Spleen (tissue), 11 donors: ENCODE measurements at regions not wholly inside any gene's neighbourhood (a gene's known extent, or its start where the extent isn't known, plus 50 kb on each side); places are given as distances from the start of the nearest gene placed in this dataset.

Experiments
- DNase-seq: peaks from one replicate; pipeline ENCODE4 v3.0.0-alpha.2; 2020
- H3K27ac ChIP-seq, 8 donors: fragments of 200-600 bp; sonication (generic) in 7 of 8; 1 replicate in 4 of 8; 2 replicates in 4 of 8; pipeline versions ENCODE4 v1.5.0 to v1.8.0; 2016 to 2021; ENCODE audit warnings: inconsistent platforms in 4 of 8, mild to moderate bottlenecking in 4 of 8, moderate library complexity in 1 of 8
- H3K27me3 ChIP-seq, 7 donors: fragments of 200-600 bp; sonication (generic) in 6 of 7; replicated peaks in 1 of 7; 1 replicate in 4 of 7; 2 replicates in 3 of 7; pipeline versions ENCODE4 v1.5.0 to v1.8.0; 2016 to 2021; ENCODE audit warnings: inconsistent platforms in 3 of 7, mild to moderate bottlenecking in 1 of 7
- H3K36me3 ChIP-seq, 6 donors: fragments of 200-600 bp; sonication (generic) in 5 of 6; 1 replicate in 4 of 6; 2 replicates in 2 of 6; pipeline versions ENCODE4 v1.5.0 to v1.8.0; 2016 to 2021; ENCODE audit warnings: inconsistent platforms in 2 of 6
- H3K4me1 ChIP-seq, 6 donors: fragments of 200-600 bp; sonication (generic) in 5 of 6; 1 replicate in 3 of 6; 2 replicates in 3 of 6; pipeline versions ENCODE4 v1.5.0 to v1.8.0; 2016 to 2021; ENCODE audit warnings: inconsistent platforms in 3 of 6
- H3K4me3 ChIP-seq, 8 donors: fragments of 200-600 bp; sonication (generic) in 7 of 8; 1 replicate in 4 of 8; 2 replicates in 4 of 8; pipeline versions ENCODE4 v1.5.0 to v1.8.0; 2016 to 2021; ENCODE audit warnings: inconsistent platforms in 4 of 8, mild to moderate bottlenecking in 4 of 8, moderate library complexity in 2 of 8
- H3K9me3 ChIP-seq, 8 donors: fragments of 200-600 bp; sonication (generic) in 7 of 8; 1 replicate in 4 of 8; 2 replicates in 4 of 8; pipeline versions ENCODE4 v1.5.0 to v1.8.0; 2016 to 2021; ENCODE audit warnings: inconsistent platforms in 4 of 8
- POLR2A ChIP-seq, 3 donors: fragments of 450-650 bp; IDR thresholded peaks; one replicate each; pipeline ENCODE4 v1.5.1; 2017; ENCODE audit warnings: antibody characterized with exemption in 3 of 3, mild to moderate bottlenecking in 1 of 3
- POLR2AphosphoS5 ChIP-seq, 3 donors: sonication (generic); formaldehyde crosslinking; IDR thresholded peaks; one replicate each; pipeline ENCODE4 v1.5.1; 2017; ENCODE audit warnings: antibody characterized with exemption in 3 of 3
- WGBS, 5 donors: extraction: QIAGEN DNeasy Blood & Tissue Kit in 3 of 5; methylation state at CpG; one replicate each; pipeline versions ENCODE4 v1.1.5 to v1.1.7; 2013 to 2018; 5-methylcytosine and 5-hydroxymethylcytosine counted together
- intact Hi-C: fragments of 100-400 bp; cut with DNase I; formaldehyde crosslinking; loops from one replicate; pipeline ENCODE4 v1.15.0; 2023; ENCODE audit warnings: low total_unique reads
- TF ChIP-seq, protein P1 (sequence below), 11 experiments: fragments of 200-600 bp in 7 of 11; fragments of 450-650 bp in 4 of 11; sonication (generic) in 4 of 11; IDR thresholded peaks in 8 of 11; conservative IDR thresholded peaks in 3 of 11; 1 replicate in 7 of 11; 2 replicates in 4 of 11; pipeline versions ENCODE4 v1.4.0 to v1.8.0; 2016 to 2021; ENCODE audit warnings: antibody characterized with exemption in 11 of 11, inconsistent platforms in 4 of 11, mild to moderate bottlenecking in 1 of 11
- donor health status: healthy with polysubstance abuse.
- donor health status: DM: no; HTN: no; CAD: no; lungs with moderate emphysema.
- donor health status: DM: no; HTN: no; CAD: no.
- donor health status: Bipolar disorder and iron deficiency.
- donor health status: healthy.
- donor health status: DM: no; HTN: no; CAD: no.
- donor health status: DM: yes; HTN: yes; CAD: no.

DNA sequence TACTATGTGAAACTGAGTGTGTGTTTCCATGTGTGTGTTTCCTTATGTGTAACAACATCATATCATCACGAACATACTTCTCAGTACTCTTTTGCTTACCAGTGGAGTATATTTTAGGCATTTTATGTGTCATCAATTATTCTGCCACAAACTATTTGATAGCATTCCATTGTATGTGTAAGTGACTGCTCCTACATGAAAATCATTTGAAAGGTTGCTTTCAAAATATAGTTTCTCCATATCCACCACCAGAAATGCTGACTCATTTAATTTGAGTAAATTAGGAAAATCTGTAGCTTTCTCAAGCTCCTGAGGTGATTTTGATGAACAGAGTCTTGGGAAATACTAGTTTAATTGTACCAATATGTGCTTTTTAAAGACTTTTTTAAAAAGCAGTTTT, 376.2 kb downstream of the PCDH18 start:
- TF ChIP-seq, protein P1, sequence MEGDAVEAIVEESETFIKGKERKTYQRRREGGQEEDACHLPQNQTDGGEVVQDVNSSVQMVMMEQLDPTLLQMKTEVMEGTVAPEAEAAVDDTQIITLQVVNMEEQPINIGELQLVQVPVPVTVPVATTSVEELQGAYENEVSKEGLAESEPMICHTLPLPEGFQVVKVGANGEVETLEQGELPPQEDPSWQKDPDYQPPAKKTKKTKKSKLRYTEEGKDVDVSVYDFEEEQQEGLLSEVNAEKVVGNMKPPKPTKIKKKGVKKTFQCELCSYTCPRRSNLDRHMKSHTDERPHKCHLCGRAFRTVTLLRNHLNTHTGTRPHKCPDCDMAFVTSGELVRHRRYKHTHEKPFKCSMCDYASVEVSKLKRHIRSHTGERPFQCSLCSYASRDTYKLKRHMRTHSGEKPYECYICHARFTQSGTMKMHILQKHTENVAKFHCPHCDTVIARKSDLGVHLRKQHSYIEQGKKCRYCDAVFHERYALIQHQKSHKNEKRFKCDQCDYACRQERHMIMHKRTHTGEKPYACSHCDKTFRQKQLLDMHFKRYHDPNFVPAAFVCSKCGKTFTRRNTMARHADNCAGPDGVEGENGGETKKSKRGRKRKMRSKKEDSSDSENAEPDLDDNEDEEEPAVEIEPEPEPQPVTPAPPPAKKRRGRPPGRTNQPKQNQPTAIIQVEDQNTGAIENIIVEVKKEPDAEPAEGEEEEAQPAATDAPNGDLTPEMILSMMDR (IDR thresholded peaks at IDR 0.05 in 8 of 11, conservative IDR thresholded peaks at IDR 0.05 in 3 of 11) = no peak
- TF ChIP-seq POLR2A (IDR thresholded peaks at IDR 0.05) = no peak
- TF ChIP-seq POLR2AphosphoS5 (IDR thresholded peaks at IDR 0.05) = no peak
- Histone ChIP-seq H3K27me3 (no peaks in the 10 kb centered on the region), H3K27ac (no peak overlapping the region), H3K4me1 (no peaks in the 10 kb centered on the region), H3K9me3 (no peaks in the 10 kb centered on the region), H3K36me3 (no peaks in the 10 kb centered on the region), H3K4me3 (no peak overlapping the region)
- DNase-seq = no peak
- intact Hi-C loops = no loop called here
- WGBS, 5 donors = 85 to 96% (median 87%) methylated on average over 1 of the region's 1 CpG

DNA sequence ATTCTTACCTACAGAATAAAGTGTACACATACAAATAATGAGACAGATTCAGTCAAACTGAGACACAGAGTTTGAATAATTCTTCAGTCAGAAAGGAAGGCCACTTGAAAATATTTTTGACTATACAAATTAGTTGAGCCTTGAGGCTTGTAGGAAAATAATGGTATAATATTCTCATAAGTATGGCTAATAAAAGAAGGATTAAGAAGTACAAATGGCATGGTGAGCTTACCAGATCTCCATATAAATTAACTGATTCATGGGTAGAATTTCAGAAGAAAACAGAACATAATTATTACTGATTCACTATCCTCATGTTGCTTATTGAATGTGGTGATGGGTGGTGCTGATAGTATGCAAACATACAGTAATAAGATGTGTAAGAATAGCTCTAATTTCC, 401.1 kb downstream of the PCDH18 start:
- H3K36me3 ChIP-seq = no peaks in the 10 kb centered on the region
- no peak for DNase-seq
- H3K27me3 ChIP-seq = no peaks in the 10 kb centered on the region
- no peaks in the 10 kb centered on the region for H3K9me3 ChIP-seq
- intact Hi-C loops = no loop called here
- H3K27ac ChIP-seq = no peak overlapping the region
- TF ChIP-seq POLR2A (IDR thresholded peaks at IDR 0.05) (no peak), POLR2AphosphoS5 (IDR thresholded peaks at IDR 0.05) (no peak)
- TF ChIP-seq, protein P1 (IDR thresholded peaks at IDR 0.05 in 8 of 11, conservative IDR thresholded peaks at IDR 0.05 in 3 of 11) = no peak
- no peak overlapping the region for H3K4me3 ChIP-seq
- H3K4me1 ChIP-seq = no peaks in the 10 kb centered on the region

DNA sequence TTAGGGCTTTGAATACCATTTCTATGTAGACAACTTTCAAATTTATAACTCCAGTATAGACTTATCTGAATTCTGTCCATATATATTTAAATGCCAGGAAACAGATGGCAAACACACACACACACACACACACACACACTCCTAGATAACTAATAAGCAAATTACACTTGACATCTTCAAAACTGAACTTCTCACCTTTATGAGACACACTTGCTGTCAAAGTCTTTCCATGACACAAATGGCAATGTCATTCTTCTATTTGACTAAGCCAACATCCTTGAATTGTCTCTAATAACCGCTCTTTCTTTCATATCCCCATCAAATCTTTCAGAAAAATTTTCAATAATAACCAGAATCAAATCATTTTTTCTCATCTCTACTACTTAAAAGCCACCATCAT, 402.4 kb downstream of the PCDH18 start:
- Histone ChIP-seq H3K27me3 (no peaks in the 10 kb centered on the region), H3K9me3 (no peaks in the 10 kb centered on the region), H3K36me3 (no peaks in the 10 kb centered on the region), H3K27ac (no peak overlapping the region), H3K4me3 (no peak overlapping the region), H3K4me1 (no peaks in the 10 kb centered on the region)
- intact Hi-C loops = no loop called here
- TF ChIP-seq POLR2A (IDR thresholded peaks at IDR 0.05) (no peak), POLR2AphosphoS5 (IDR thresholded peaks at IDR 0.05) (no peak)
- TF ChIP-seq, protein P1 (IDR thresholded peaks at IDR 0.05 in 8 of 11, conservative IDR thresholded peaks at IDR 0.05 in 3 of 11) = no peak
- 77 to 92% (median 83%) methylated on average over 1 of the region's 1 CpG for WGBS, 5 donors
- no peak for DNase-seq

DNA sequence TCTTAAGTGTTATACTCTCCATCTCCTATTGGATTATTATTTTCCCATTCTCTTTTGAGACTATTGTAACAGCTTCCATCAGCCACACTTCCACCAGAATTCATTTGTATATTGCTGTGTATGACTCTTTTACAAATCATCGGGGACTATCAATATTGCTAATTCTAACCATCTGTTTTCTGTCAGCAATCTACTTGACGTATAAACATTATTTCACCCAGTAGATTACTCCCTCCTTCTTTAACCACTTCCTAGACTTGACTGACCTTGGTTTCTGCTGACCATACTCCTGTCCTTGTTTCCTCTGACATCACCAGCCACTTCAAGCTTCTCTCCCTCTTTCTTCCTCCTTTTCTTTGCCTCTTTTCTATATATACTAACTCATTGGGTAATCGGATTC, 402.9 kb downstream of the PCDH18 start:
- no peaks in the 10 kb centered on the region for H3K27me3 ChIP-seq
- H3K4me1 ChIP-seq = no peaks in the 10 kb centered on the region
- intact Hi-C loops = no loop called here
- TF ChIP-seq POLR2AphosphoS5 (IDR thresholded peaks at IDR 0.05) (no peak), POLR2A (IDR thresholded peaks at IDR 0.05) (no peak)
- TF ChIP-seq, protein P1 (IDR thresholded peaks at IDR 0.05 in 8 of 11, conservative IDR thresholded peaks at IDR 0.05 in 3 of 11) = no peak
- H3K4me3 ChIP-seq = no peak overlapping the region
- DNase-seq = no peak
- H3K36me3 ChIP-seq = no peaks in the 10 kb centered on the region
- no peak overlapping the region for H3K27ac ChIP-seq
- H3K9me3 ChIP-seq = no peaks in the 10 kb centered on the region
- WGBS, 5 donors = 50 to 65% (median 57%) methylated on average over 3 of the region's 3 CpGs
